Right lobe of liver (tissue), 4 donors: ENCODE measurements at regions not wholly inside any gene's neighbourhood (a gene's known extent, or its start where the extent isn't known, plus 50 kb on each side); places are given as distances from the start of the nearest gene placed in this dataset.

Experiments used
- CTCF ChIP-seq, 4 donors: fragments of 200-600 bp in 3 of 4; fragments of 450-650 bp in 1 of 4; IDR thresholded peaks; one replicate each; pipeline versions ENCODE4 v1.5.1 to v1.8.0; 2016 to 2022; ENCODE audit warnings: antibody characterized with exemption in 4 of 4, mild to moderate bottlenecking in 2 of 4
- POLR2A ChIP-seq: fragments of 450-650 bp; IDR thresholded peaks from one replicate; pipeline ENCODE4 v1.6.1; 2017; ENCODE audit warnings: antibody characterized with exemption, mild to moderate bottlenecking
- donor health status: DM: no; HTN: no; CAD: no.
- donor health status: DM: no; HTN: no; CAD: no.
- donor health status: DM: no; HTN: yes; CAD: no.

GRCh38 chr6:49299279-49299678 lies 163.8 kb downstream of the MMUT start:
- TF ChIP-seq CTCF (IDR thresholded peaks at IDR 0.05) (no peak), POLR2A (no peak)
